GM21381 (cell line): ENCODE measurements at regions not wholly inside any gene's neighbourhood (a gene's known extent, or its start where the extent isn't known, plus 50 kb on each side); places are given as distances from the start of the nearest gene placed in this dataset.

Source experiments
- ATAC-seq: cut with Tn5 transposase; IDR thresholded peaks from one replicate; pipeline ENCODE4 v1.9.1; 2021; ENCODE audit warnings: mild to moderate bottlenecking, moderate library complexity; ENCODE audit not compliant: unreplicated experiment

DNA sequence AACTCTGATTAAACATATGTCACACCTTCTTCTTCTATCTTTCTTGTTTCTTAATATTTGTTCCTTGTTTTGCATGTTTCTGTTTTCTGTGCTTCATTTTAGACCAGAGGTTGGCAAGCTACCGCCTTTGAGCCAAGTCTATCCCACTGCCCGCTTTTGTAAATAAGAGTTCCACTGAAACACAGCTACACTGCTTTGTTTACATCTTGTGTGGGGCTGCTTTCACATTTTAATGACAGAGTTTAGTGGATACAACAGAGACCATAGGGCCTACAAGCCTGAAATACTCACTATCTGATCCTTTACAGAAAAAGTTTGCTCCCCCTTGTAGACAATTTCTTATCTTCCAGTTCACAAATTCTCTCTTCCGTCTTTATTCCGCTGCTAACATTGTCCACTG is 109.4 kb upstream of the SPACA1 start:
- no peak for ATAC-seq

DNA sequence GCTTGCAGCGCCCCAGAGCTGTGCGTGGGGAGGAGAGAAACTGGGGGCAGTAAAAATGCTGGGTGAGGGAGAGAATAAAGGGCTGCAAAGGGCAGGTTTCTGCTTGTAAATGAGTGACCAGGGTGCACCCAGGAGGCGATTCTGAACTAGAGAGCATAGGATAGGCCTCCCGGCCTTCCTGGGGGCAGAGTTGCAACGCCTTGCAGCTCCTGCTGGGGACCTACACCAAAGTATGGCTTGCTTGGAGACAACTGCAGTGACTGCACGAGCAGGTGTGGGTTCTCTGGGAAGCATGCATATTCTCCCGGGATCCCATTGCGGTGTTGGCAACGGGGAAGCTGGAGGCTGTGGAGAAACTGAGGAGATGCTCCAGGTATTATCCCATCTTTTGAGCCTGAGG is 111.6 kb upstream of the SPACA1 start:
- ATAC-seq: no peak

DNA sequence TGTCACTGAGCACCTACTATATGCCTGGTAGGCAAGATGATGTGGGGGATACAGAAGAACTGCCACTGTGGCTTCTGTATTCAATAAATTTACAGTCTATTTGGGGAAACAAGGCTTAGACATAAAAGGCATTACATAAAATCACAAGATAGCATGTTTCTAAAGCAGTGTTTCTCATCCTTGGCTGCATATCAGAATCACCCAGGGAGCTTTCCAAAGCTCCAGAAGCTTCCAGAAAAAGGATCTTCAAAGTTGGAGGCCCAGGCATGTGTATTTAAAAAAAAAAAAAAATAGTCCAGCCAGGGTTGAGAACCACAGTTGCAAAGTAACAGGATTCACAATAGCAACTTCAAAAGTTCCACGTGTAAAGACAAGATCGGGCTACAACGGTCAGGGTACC is 112.4 kb upstream of the SPACA1 start:
- no peak for ATAC-seq

DNA sequence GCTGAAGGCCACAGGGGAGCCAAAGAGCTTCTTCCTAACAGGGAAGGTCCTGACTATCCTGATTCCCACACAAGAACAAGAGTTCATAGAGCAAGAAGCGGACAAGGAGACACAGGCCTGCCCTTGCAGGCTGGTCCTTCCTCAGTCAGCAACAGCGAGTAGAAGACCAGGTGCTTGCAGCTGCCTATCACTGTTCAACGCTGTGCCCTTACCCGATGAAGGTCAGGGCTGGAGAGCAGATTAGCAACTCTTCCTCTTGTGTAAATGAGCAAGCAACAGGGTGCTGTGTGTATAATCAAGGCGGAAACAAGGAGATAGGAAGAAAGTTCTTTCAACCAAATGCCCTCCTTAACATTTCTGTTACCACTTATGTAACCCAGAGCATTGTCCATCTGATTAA is 115.3 kb upstream of the SPACA1 start:
- ATAC-seq: no peak

DNA sequence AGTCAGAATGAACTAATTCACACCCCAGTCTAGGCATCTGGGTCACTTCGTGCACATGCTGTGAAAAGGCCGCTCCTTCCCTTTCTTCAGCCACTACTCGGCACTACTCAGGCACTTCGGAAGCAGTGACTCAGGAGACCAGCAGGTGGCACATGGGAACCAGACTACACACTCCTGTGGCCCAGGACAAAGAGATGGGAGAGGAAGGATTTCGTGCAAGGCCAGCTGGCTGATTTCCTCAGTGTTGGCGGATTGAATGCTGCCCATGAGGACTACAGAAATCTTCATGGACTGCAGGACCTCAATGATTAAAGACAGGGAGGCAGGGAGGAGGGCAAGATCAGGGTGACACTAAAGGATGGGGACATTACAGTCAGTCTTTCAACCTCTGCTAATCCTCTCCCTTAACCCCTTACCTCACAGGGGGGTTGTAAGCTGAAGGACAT is 117.8 kb upstream of the SPACA1 start:
- peak; percentile 52 for ATAC-seq

DNA sequence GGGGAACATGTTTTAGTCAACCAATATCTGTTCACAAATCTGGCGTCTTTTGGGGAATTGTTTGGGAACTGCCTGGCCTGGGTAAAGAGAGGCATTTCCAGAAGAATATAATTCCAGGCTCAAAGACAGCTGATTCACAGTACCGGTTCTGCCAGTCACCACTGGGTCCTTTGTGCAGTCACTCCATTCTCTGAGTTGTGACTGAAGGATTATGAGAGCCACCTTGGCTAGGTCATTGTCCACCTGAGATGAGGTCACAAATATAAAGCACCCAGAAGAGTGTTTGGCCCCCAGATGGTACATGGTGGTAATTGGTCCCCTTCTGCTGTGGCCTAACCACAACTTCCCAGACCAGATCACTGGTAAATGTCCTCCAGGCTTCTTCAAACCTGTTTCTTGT is 121.0 kb upstream of the SPACA1 start:
- ATAC-seq: no peak

DNA sequence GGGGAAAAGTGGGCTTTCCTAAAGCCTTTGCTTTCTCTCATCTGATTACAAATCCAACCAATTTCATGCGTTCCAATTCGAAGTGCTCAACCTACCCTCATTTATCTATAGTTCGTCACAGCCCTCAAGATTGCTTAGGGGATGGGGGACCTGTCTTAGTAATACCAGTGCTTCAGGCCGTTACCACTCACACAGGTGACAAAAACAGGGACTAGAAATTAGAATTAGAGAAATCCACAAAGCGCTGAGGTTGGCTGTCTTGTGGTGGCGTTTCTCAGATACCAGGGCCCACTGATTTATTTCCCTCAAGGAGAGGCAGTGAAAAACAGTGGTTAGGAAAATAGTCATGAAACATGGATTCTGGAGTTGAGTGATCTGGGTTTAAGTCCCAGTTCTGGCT is 121.6 kb upstream of the SPACA1 start:
- ATAC-seq: no peak

DNA sequence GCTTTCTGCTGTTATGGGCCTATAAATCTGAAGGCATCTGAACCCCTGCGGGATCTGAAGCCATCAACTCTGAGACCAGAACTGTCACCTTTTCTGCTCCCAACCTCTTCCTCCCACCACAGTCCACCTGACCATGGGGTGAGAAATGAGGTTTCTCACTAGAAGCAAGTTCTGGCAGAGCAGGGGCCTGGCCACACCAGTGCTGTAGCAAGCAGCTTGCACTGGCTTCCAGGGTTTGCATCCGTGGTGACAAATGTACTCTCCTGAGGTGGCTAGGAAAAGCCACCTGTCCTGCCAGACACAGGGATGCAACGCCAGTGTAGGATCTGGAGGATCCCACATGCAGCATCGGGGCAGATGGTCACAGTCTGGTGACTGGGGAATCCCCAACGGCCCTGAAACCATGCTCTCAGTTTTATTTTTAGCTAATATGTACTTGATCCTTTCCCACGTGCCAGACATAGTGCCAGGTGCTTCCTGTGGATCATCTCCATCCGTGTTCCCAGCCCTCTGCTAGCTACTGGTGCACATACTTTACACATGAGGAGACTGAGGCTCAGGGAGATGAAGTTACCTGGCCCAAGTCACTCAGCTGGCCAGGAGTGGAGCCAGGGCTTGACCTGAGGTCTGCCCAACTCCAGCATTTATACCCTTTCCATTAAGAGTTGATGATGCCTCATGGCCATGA is 122.1 kb upstream of the SPACA1 start:
- peak; percentile 59 for ATAC-seq

DNA sequence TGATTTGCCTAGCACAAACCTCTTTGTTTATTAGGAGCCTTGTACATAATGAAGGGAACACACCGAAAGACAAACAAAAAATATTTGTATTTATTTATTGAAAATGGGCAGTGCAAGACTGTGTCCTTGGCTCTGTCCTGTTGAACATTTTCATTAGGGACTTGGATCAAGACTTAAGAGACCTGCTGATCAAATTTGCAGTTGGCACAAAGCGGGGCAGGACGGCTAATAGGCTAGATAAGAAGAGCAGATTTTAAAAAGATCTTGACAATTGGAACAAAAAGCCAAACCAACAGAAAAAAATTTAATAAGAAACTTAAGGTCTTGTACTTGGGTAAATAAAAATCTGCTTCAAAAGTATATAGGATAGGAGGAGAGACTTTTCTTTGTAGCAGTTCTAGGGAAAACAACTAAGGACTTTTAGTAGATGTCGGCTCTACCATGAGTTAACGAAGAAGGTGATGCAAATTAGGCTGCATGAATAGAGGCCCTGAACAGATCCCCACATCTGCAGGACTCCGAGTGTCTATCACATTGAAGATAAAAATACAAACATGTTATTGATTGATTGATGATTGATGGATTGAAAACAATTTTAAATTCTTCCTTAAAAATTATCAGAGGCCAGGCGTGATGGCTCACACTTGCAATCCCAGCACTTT is 124.1 kb upstream of the SPACA1 start:
- ATAC-seq: no peak

DNA sequence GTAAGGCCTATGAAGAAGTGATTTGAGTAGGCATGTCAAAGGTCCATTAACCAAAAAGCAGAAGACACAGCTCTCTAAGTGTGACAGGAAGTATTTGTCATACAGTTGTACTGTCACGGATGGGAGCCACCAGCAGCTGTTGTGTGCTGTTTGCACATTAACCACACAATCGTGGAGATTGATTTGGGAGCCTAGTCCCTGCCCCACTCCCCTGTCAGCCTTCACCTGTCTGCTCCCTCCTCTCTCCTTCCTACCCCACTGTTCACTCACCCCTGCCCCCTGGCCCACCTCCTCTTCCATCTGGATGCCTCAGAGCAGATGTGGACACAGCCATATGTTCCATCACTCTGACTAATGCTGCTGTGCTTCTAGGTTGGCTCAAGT is 124.7 kb upstream of the SPACA1 start:
- ATAC-seq: peak; percentile 66

DNA sequence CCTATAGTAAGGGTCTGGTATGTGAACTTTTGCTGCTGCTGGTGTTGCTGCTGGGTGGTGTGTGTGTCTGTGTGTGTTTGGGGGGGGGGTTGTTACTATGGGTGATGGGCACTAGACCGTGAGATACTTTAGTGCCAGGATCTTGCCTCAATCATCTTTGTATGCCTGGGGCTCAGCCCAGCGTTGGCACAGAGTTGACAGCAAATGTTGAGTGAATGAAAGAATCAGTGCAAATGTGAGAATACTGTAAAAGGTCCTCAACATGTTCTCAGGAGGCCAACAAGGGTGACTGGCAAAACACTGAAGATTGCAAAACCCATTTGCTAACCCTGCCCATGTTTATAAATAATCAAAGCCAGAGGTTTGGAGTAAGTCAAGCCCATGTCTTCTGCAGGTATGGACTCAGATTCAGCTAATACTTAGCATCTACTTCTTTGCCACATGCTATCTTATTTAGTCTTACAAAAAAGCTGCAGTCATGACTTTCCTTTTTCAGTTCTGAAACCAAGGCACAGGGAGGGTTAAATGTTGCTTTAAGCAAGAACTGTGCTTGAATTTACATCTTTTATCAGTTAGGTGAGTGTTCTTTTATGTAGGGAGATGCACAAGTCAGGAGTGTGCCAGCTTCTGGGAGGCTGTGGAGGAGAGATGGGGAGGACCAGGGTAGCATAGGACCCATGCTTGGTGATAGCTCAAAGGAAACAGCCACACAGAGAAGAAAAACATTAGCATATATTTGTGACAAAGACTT is 125.3 kb upstream of the SPACA1 start:
- ATAC-seq: peak; percentile 8

DNA sequence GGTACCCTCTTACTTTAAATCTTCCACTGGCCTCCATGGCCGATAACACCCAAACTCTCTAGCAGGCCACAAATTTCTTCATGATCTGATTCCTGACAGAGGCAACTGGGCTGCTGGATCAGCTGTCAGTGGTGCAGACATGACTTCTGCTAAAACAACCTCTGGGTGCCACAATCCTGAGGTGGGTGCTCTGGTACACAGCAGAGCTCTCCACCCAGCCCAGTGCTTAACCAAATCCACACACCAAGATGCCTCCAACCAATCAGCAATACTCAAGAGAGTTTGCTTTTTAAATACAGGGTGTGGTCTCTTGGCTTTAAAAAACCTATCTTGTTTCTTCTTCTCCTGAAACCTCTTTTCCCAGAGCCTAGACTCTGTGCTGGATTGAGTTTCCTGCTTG is 126.6 kb upstream of the SPACA1 start:
- ATAC-seq: no peak

DNA sequence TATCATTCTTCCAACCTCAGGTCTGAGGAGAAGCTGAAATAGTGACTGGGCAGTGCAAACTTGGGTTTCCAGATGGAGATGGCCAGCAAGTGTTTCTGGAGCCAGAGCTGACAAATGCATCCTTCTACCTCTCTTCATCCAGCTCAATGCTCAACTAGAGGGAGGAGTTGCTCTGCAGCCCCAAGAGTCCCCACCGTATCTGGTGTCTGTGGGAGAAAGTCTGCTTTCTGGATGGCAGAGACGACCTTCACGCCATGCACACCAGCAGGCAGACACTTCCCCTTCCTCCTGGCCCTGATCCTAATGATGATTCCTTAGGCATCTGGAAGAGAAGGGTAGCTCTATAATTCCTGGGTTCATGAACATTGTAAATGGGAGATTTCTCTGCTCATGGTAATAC is 127.4 kb upstream of the SPACA1 start:
- no peak for ATAC-seq

DNA sequence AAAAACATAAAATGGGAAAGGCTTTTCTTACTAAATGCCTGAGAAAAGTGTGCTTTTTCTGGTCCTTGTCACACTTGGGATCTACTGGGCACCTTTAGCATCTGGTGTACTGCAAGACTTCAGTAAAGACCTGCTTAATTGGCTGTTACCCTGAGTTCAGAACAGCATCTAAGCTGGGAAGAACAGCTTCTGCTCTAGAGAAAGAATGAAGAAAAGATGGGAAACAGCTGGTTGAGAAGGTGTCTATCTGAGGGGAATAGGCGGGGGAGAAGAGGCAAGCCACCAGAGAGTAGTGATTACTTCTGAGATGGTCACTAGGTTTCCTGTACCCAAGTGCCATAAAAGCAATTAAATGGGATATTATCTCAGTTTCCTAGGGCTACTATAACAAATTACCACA is 128.2 kb upstream of the SPACA1 start:
- no peak for ATAC-seq

DNA sequence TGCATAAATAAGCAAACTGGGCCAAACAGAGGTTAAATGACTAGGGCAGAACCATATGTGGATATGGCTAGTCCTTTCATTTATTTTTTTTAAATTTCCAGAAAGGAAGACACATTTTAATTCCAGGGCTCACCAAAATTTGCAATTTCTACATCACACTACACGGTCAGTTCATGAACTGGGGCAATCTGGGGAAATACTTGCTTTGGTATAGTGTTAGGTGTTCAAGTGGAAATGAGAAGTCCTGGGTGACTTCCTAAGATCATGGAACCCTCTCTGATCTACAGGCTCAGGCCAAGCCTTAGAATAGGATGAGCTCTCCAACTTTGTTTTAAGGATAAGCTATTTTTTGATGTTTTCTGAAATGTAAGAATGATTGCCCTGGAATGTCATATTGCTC is 128.6 kb upstream of the SPACA1 start:
- no peak for ATAC-seq

DNA sequence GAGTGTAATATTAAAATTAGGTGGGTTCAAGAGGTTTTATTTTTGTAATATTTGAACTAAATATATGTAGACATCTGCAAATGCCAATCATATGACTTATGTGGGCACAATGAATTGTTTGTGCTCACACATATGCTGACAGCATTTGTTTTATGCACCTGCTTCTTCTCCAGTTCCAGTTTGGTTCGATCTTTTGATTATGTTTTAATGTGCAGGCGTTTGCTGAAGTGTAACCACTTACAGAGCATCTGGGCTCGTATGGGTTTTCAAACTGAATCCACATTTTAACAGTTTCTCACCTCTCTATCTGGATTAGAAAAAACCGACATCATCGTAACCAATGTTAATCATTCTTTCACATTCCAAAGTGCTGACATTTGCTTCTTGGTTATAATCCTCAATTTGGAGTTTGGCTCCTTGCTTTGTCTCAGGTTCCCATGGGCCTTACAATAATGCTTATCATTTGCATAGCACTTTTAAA is 129.1 kb upstream of the SPACA1 start:
- ATAC-seq: no peak

DNA sequence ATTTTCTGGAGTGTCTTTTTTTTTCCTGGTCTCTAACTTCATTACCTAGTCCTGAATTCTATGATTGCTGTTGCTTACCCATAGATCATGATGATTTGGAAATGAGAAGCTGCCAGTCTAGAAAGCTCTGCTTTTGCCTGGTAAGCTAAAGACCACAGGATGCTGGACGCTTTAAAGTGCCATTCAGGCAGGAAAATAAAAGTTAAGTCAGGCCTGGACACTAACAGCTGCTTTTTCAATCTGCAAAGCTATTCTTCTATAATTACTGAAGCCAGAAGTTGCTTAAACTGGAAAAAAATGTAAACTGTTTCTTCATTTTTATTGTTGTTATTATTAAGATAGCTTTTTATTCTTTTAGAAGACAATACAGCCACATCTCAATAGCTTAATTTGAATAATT is 129.8 kb upstream of the SPACA1 start:
- ATAC-seq: no peak

DNA sequence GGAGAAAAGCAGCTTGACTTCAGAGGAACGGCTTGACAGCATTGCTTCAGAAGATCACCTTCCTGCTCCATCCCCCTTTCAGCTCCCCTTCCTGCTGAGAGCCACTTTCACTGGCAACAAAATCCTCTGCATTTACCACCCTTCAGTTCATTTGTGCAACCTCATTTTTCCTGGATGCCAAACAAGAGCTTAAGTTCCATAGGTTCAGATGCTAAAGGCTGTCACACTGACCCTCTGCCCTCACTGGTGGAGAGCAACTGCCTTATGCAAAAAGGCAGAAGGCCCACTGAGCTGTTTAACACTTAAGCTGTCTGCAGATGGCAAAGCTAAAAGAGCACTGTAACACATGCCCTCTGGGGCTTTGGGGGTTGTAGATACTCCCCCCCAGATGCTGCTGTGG is 131.2 kb upstream of the SPACA1 start:
- ATAC-seq: no peak

DNA sequence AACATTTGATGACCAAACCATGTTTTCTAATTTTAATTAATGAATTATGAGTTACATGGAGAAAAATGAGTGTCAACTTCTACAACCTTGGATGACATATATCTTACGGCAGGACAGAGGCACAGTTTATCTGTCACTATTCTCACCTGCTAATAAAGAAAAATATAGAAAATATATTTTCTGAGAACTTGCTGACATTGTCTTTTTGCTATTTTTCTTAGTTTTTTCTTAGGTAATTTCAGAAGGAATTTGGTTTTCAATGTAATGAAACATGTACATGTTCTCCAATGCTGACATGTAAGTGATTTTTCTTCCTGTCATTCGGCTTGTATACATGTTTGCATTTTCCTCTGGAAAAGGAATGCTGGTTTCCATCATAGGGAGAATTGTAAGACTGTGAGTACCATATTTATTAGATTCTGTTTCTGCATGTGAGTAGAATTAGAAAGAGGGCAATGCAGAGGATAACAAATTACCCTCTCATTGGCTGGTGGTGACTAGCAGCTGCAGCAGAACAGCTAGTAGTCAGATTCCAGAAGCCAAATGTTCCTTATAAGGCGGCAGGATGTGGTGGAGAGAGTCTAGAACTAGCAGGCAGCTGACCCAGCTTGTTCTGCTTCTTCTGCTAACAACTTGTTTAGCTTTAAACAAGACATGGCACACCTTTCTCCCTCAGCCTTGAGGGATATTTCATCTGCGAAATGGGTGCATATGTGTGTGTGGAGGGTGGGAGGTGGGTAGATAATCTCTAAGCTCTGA is 132.8 kb upstream of the SPACA1 start:
- no peak for ATAC-seq

DNA sequence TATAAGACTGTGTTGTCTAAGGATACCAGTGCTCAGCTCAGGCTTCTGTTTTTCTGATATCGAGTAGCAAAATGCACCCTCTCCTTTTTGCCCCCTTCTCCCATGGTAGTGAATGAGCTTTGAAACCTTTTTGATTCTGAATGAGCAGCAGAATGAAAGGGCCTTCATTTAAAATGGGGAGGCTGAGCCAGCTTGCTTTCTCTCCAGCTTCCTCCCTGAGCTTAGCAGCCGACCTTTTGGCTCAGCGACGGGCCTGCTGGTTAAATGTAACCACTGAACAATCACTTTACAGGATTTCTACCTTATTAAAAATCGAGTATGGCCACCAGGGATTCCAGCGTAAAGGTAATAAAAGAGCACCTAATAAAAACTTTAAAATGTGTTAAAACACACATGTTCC is 133.7 kb upstream of the SPACA1 start:
- no peak for ATAC-seq

DNA sequence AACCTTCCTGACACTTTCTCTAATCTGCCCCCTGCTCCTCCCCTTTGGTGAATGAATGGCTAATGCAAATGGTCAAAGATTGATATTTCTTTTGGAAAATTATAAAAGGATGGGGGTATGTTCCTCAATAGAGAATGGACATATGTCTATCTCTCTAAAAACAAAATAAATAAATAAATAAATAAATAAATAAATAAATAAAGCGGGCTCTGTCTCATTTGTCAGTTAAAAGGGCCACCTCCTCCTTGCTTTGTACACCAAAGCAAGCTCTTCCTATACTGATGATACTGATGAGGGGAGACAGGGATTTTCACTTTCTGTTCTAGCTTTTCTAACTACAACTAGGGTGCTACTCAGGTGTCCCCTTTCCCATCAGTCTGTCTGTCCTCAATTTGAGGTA is 135.5 kb upstream of the SPACA1 start:
- ATAC-seq: no peak
